Stimulated activated CD4-positive, alpha-beta T cell treated with anti-CD3 and anti-CD28 coated beads, Interleukin-4, amount 100 ng/mL, for 24 hours (primary cell): ENCODE measurements at regions not wholly inside any gene's neighbourhood (a gene's known extent, or its start where the extent isn't known, plus 50 kb on each side); places are given as distances from the start of the nearest gene placed in this dataset.

Experiments
- DNase-seq: peaks from one replicate; pipeline ENCODE4 v3.0.0-alpha.2; 2020

DNA sequence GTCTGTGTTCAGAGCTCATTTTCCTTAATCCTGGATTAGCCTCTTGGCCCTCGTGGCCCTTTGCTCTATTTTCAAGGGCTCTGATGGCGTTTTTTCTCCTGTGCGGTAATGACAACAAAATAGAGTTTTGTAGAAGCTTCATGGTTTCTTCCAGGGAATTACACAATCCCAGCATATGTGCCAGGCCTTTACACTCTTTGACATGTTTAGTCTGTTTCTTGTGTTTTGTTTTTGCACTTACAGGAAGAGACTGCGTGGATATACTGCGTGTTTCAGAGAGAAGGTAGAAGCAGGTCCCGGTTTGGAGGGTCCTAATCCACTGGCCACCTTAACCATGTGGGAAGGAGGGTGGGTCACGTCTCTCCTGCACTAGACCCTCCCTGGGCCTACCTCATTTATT is 400.2 kb upstream of the IRX4 start:
- no peak for DNase-seq

- DNase-seq, result no peak
Measured at GRCh38 chr5:2282034-2282690, 399.4 kb upstream of the IRX4 start.

DNA sequence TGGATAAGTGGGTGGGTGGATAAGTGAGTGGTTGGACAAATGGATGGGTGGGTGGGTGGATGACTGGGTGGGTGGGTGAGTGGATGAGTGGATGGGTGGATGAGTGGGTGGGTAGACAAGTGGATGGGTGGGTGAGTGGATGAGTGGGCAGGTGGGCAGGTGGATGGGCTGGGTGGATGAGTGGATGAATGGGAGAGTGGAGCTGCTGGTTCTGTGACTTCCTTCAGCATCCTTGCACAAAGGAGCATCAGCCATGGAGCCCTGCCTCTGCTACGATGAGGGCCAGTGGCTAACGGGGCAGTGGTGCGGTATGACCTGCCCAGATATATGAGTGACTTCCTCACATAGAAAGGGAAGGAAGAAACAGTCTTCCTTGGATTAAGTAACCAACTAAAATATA is 398.7 kb upstream of the IRX4 start:
- no peak for DNase-seq

- DNase-seq, result no peak
Measured at GRCh38 chr5:2280318-2280717, 397.6 kb upstream of the IRX4 start.

DNA sequence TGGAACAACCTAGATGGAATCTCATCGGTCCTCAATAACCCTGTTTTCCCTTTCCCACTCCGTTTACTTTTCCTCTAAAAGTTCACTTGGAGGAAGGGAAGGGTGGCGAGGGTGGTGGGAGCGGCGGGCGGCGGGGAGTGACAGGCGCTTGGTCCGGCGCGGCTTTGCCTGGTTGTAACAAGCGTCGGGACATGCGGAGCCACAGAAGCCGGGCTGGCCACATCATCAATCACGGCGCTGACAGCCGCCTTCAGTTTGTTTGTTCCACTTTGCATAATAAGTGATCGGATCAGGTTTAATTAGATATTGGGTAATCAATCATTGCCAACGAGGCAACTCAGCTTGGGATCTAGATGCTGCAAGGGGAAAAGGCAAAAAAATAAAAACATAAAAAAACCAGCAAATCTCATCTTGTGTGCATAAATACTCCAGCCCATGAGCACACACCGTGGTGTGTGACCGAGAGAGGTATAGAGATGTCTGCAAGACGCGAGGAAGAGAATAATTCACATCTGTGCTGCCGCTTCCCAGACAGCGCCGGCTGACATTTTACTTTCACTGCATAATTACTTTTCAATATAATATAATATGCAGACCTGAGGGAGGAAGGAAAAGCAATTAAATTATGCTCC is 396.2 kb upstream of the IRX4 start:
- DNase-seq, result no peak

GRCh38 chr5:2277886-2278285 is 395.2 kb upstream of the IRX4 start:
- no peak for DNase-seq

GRCh38 chr5:2276101-2276500 is 393.4 kb upstream of the IRX4 start:
- DNase-seq, result no peak

DNA sequence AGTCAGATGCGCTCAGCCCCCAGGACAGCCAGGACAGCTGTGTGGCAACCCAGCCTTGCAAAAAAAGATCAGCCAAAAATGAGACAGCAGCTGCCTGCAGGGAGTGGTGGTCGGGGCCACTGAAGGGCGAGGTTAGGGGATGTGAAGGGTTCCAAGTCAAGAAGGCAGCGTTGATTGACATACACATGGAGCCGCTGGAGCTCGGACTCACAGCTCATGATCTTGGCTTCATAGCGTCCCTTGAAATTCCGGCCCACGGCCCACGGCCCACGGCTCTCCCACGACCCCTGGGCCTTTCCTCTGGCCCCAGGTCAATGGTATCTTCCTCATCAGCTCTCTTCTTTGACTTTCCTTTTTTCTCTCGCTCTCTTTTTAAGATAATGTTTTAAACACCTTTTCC is 390.0 kb upstream of the IRX4 start:
- no peak for DNase-seq

DNA sequence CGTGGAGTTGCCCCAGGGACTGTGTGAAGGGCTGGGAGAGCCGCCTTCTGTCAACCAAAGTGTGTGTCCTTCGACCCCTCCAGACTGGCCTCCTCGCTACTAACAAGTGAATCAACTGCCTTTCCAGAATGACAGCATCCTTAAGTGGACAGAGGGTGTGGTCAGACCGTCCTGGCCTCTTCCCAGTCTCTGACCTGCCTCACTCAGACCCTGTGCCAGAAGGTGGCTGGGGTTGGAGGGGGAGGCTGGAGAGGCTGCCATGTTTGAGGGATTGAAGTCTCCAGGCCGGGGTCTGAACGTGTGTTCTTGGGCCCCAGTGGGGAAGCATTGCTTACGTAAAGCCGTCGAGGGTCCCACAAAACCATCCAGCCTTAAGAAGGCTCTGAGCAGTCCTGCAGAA is 389.3 kb upstream of the IRX4 start:
- DNase-seq, result no peak

DNA sequence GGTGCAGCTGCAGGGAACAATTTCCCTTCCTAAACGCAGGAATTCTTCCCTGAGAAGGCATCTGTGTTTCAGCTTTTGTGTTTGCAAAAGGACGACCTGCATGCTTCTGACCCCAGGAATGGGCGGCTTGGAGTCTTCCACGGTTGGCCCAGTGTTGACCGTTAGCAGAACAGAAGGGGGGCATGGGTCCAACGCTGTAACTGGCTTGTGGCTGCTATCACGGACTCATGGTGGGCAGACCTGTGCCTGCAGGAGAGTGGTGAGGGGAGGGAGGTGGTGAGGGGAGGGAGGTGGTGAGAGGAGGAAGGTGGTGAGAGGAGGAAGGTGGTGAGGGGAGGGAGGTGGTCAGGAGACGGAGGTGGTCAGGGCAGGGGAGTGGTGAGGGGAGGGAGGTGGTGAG is 388.6 kb upstream of the IRX4 start:
- DNase-seq, result no peak

- DNase-seq, result no peak
Measured at GRCh38 chr5:2270467-2270866, 387.7 kb upstream of the IRX4 start.

GRCh38 chr5:2269656-2270055 is 386.9 kb upstream of the IRX4 start:
- DNase-seq, result no peak

DNA sequence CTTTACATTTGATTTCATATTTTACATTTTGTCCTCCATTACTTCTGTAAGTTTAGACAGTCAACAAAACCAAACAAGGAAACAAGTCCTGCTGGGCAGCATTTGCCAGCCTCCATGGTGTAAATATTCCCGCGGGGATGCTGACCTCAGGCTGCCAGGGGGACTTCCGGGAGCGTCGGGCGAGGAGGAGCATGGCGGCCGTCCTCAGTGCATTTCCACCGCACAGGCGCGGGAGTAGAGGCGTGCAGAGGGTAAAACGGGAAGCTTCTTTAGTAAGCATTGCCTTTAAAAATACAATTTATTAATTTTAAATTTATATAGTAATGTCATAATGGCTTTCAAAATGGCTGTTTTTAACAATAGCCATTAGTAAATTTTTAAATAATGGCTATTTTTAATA is 385.3 kb upstream of the IRX4 start:
- DNase-seq, result no peak

GRCh38 chr5:2266641-2267240 is 384.0 kb upstream of the IRX4 start:
- no peak for DNase-seq

DNA sequence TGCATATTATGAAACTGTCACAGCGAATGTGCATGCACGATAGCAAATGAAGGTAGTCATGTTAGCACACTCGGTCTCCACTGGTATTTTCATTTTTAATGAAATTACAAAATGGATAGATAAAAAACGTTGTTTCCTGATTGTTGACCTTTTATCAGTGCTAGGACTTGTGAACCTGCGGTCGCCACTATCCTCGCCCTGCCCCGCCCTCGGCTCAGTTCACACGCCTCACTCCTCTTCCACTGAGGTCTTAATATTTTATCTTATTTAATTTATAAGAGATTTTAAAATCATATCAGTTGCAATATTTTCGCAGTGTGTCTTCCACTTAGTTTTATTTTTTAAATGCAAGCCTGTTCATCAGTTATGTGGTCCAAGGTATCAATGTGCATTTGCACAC is 382.6 kb upstream of the IRX4 start:
- no peak for DNase-seq

DNA sequence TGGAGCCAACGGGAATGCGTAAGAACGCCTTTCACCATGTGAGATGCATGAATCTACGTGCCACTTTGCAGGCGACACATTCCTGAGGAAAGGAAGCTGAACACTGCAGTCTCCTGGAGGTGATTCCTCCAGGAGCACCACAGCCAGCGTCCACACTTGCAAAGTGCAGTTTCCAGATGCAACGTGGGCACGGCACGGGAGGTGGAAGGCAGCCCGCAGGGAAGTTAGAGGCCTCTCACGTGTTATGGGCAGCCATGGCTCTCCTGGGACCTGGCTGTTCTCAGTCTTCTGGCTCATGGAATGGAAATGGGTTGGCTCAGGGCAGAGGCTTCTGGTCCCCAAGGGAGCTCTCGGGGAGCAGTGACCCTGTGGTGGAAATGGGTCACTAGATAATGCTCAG is 381.0 kb upstream of the IRX4 start:
- DNase-seq, result no peak

- DNase-seq, result no peak
Measured at GRCh38 chr5:2262620-2263019, 379.9 kb upstream of the IRX4 start.

- DNase-seq, result no peak
Measured at GRCh38 chr5:2261004-2261703, 378.4 kb upstream of the IRX4 start.

GRCh38 chr5:2260211-2261003 is 377.7 kb upstream of the IRX4 start:
- no peak for DNase-seq

- DNase-seq, result no peak
Measured at GRCh38 chr5:2259494-2260107, 376.9 kb upstream of the IRX4 start.

- DNase-seq, result no peak
Measured at GRCh38 chr5:2258861-2259260, 376.1 kb upstream of the IRX4 start.

DNA sequence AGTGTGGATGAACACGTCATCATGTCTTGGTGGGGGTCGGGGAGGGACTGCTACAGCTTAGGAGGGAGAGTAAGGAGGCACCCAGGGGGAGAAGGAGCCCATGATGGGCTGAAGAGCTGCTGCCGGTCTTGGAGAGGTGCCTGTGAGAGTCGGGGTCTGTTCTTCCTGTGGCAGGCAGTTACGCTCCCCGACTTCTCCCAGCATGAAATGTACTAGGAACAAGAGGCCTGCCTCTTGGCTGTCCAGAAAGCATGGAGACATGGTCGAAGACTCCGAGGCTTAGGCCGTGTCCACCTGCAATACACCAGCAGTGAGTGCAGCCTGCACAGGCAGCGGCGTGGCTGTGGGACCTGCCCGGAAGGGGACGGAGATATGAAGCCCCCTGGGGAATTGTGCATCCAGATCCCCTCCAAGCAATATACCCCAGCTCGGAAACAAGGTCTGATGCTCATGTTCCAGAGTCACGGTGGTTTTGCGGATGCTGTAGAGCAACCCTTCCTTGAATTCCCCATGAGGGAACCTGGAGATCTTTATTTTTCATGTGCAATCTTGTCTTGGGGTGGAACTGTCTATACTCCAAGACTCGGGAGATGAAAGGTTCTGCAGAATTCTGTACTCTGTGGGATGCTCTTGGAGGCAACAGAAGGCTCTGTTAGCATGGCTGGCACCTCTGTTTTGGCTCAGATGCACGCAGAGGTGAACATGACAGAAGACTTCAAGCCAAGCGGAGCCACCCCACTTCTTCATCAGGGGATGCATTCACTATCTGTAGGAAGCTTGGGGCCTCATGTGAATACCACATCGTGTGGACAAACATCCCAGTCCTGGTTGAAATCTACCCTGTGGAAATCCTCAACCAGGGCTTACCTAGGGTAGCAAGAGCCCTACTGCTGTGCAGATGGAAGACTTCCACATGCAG is 374.9 kb upstream of the IRX4 start:
- no peak for DNase-seq
